ENCODE measurements at regions not wholly inside any gene's neighbourhood (a gene's known extent, or its start where the extent isn't known, plus 50 kb on each side); places are given as distances from the start of the nearest gene placed in this dataset.

- H3K9me3 ChIP-seq = no peaks in the 10 kb centered on the region
- no peak overlapping the region for H3K4me3 ChIP-seq
- no peak overlapping the region for H3K27ac ChIP-seq
- no peaks in the 10 kb centered on the region for H3K27me3 ChIP-seq
- intact Hi-C loops (cut with DNase I) = no loop called here
- H3K4me1 ChIP-seq = peaks cover 0 to 12% (median 0%) of the 10 kb centered on the region in 12 donors
- 70 to 80% (median 71%) methylated on average over 2 of the region's 2 CpGs for WGBS, 4 donors
- DNase-seq (no peak), ATAC-seq (no peak)
- no peaks in the 10 kb centered on the region for H3K36me3 ChIP-seq
- TF ChIP-seq POLR2A (IDR thresholded peaks at IDR 0.05) (no peak), CTCF (IDR thresholded peaks at IDR 0.05) (no peak)
Observed at GRCh38 chr4:180794333-180794732, 1448.9 kb upstream of the TENM3 start.

DNA sequence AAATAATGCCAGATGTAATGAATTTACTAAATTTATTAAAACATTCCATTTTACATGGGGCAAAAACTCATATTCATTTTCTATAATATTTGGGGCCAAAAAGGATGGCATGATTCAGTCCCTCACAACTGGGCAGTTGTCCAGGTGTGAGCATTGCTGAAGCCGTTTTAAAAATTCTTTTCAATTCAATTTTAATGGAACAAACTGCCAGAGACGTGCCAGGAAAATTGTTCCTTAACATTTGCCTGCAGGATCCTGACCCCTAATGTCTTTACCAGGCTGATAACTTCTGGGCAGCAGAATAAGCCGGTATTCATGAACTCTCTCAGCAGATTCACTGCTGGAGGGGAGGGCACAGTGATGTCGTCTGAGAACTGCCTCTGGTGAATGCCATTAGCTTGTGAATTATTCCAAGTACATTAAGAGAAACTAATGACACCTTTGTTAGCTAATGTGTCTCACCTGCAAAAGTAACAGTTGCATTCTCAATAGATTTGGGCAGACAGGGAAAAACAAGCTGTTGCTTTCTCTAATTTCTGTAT is 1445.1 kb upstream of the TENM3 start:
- TF ChIP-seq CTCF (IDR thresholded peaks at IDR 0.05) (no peak), POLR2A (IDR thresholded peaks at IDR 0.05) (no peak)
- intact Hi-C loops (cut with DNase I) = no loop called here
- WGBS, 4 donors = 37 to 44% (median 40%) methylated on average over 4 of the region's 4 CpGs
- no peak overlapping the region for H3K4me3 ChIP-seq
- no peak for DNase-seq
- ATAC-seq = no peak
- no peaks in the 10 kb centered on the region for H3K9me3 ChIP-seq
- no peaks in the 10 kb centered on the region for H3K36me3 ChIP-seq
- H3K27me3 ChIP-seq = peaks cover 0 to 7% (median 0%) of the 10 kb centered on the region in 9 donors
- no peak overlapping the region for H3K27ac ChIP-seq
- H3K4me1 ChIP-seq = peaks cover 0 to 4% (median 0%) of the 10 kb centered on the region in 12 donors

GRCh38 chr4:180799798-180800197 is 1443.4 kb upstream of the TENM3 start:
- intact Hi-C loops (cut with DNase I) = loop anchor here in 1 of 10 donors (1.0 kb wide), 1 partner anchor 11 kb away; no protein-coding TSS in a partner anchor
- ATAC-seq (no peak), DNase-seq (no peak)
- H3K36me3 ChIP-seq = no peaks in the 10 kb centered on the region
- no peak overlapping the region for H3K27ac ChIP-seq
- peaks cover 0 to 7% (median 0%) of the 10 kb centered on the region in 9 donors for H3K27me3 ChIP-seq
- H3K4me3 ChIP-seq = no peak overlapping the region
- WGBS, 4 donors = 43 to 64% (median 52%) methylated on average over 5 of the region's 5 CpGs
- TF ChIP-seq CTCF (IDR thresholded peaks at IDR 0.05) (no peak), POLR2A (IDR thresholded peaks at IDR 0.05) (no peak)
- no peaks in the 10 kb centered on the region for H3K9me3 ChIP-seq
- no peaks in the 10 kb centered on the region for H3K4me1 ChIP-seq

DNA sequence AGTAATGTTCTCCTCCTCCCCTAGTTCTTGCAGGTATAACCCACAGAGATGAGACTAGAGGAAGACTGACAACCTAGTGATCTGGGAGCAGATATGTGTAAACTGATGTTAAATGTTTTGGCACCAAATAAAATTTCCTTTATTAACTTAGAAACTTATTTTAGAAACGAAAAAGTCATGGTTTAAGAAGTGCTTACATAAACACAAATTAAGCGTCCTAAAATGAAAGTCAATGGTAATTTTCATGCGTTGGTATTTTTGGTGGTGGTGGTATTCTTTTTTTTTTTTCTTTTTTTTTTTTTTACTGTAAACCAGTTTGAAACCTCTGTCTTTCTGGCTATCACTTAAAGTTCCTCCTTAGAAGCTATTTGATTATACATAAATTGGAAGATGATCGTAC is 1438.1 kb upstream of the TENM3 start:
- DNase-seq (no peak), ATAC-seq (no peak)
- H3K9me3 ChIP-seq = no peaks in the 10 kb centered on the region
- 85 to 87% (median 86%) methylated on average over 4 of the region's 4 CpGs for WGBS, 4 donors
- no peak for TF ChIP-seq CTCF (IDR thresholded peaks at IDR 0.05)
- TF ChIP-seq POLR2A (IDR thresholded peaks at IDR 0.05) = no peak
- no peaks in the 10 kb centered on the region for H3K4me1 ChIP-seq
- no peaks in the 10 kb centered on the region for H3K36me3 ChIP-seq
- H3K27me3 ChIP-seq = peaks cover 0 to 7% (median 0%) of the 10 kb centered on the region in 9 donors
- no peak overlapping the region for H3K4me3 ChIP-seq
- intact Hi-C loops (cut with DNase I) = no loop called here
- H3K27ac ChIP-seq = no peak overlapping the region

Data from heart left ventricle (tissue), 16 donors.